ENCODE measurements at regions not wholly inside any gene's neighbourhood (a gene's known extent, or its start where the extent isn't known, plus 50 kb on each side); places are given as distances from the start of the nearest gene placed in this dataset.

DNA sequence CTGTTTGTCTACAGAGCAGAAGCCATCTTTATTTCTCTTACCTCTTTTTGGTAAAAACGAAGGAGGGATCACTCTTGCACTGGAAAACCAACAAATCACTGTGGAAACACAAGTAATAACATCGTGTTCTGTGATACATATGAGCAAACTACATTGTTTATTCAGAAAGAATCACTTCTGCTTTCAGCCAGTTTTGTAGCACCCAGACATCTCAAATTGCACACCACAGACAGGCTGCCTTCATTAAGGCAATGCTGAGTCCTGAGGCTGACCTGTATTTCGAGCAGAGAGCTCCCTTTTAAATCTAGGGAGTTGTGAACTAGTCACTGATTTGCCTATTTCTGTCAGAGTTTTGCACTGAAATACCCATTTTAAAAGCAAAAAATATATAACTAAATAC is 1003.2 kb upstream of the FAM98A start:
- Mint-ChIP-seq H3K9me3 (ENCODE audit: unreplicated experiment) (no peaks in the 10 kb centered on the region), H3K27me3 (ENCODE audit: low read depth, unreplicated experiment) (no peaks in the 10 kb centered on the region), H3K36me3 (ENCODE audit: low read depth, unreplicated experiment) (no peaks in the 10 kb centered on the region), H3K27ac (ENCODE audit: unreplicated experiment) (no peak overlapping the region), H3K4me3 (ENCODE audit: unreplicated experiment) (no peak overlapping the region), H3K4me1 (ENCODE audit: low read depth, unreplicated experiment) (no peaks in the 10 kb centered on the region)
- Histone ChIP-seq H3K79me2 (ENCODE audit: insufficient read depth, low read length) (no peaks in the 10 kb centered on the region), H4K20me1 (ENCODE audit: insufficient read depth, low read length) (no peaks in the 10 kb centered on the region), H3K9me3 (ENCODE audit: insufficient read depth, low read depth, low read length) (peaks cover 3% of the 10 kb centered on the region), H3K9ac (ENCODE audit: low read length) (no peak overlapping the region), H3K27ac (ENCODE audit: low read depth, low read length) (no peak overlapping the region), H3K36me3 (ENCODE audit: insufficient read depth, low read length) (no peaks in the 10 kb centered on the region), H3K4me3 (ENCODE audit: insufficient read depth, low read depth, low read length) (no peak overlapping the region), H3K4me2 (ENCODE audit: low read length) (no peak overlapping the region), H2AFZ (ENCODE audit: low read depth, low read length) (no peak overlapping the region), H3K4me1 (ENCODE audit: insufficient read depth, low read length) (no peaks in the 10 kb centered on the region), H3K27me3 (ENCODE audit: insufficient read depth, low read length) (no peaks in the 10 kb centered on the region)
- FAIRE-seq (no peak), DNase-seq (ENCODE audit: low read depth) (no peak)
- TF ChIP-seq EZH2 (IDR thresholded peaks at IDR 0.05; ENCODE audit: insufficient read depth, low read length) = no peak
- TF ChIP-seq, protein P1, sequence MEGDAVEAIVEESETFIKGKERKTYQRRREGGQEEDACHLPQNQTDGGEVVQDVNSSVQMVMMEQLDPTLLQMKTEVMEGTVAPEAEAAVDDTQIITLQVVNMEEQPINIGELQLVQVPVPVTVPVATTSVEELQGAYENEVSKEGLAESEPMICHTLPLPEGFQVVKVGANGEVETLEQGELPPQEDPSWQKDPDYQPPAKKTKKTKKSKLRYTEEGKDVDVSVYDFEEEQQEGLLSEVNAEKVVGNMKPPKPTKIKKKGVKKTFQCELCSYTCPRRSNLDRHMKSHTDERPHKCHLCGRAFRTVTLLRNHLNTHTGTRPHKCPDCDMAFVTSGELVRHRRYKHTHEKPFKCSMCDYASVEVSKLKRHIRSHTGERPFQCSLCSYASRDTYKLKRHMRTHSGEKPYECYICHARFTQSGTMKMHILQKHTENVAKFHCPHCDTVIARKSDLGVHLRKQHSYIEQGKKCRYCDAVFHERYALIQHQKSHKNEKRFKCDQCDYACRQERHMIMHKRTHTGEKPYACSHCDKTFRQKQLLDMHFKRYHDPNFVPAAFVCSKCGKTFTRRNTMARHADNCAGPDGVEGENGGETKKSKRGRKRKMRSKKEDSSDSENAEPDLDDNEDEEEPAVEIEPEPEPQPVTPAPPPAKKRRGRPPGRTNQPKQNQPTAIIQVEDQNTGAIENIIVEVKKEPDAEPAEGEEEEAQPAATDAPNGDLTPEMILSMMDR (IDR thresholded peaks at IDR 0.05; ENCODE audit: insufficient read depth, low read depth, low read length) = no peak

DNA sequence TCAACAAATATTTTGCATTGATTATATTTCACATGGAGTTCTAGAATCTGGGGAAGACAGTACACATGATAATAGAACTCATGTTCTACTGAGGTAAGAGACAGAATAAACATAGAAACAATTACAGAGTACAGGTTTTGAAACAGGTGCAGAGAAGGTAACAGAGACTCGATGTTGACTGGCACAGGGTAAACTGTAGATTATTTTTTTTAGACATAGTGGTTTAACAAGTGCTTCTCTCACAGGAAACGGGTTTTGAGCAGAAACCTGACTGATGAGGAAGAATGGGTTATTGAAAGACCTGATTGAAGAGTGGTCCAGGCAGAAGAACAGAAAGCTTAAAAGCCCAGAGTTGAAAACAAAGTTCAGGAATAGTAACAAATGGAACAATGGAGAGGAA is 1002.5 kb upstream of the FAM98A start:
- Mint-ChIP-seq H3K36me3 (ENCODE audit: low read depth, unreplicated experiment) (no peaks in the 10 kb centered on the region), H3K9me3 (ENCODE audit: unreplicated experiment) (no peaks in the 10 kb centered on the region), H3K27ac (ENCODE audit: unreplicated experiment) (no peak overlapping the region), H3K4me1 (ENCODE audit: low read depth, unreplicated experiment) (no peaks in the 10 kb centered on the region), H3K27me3 (ENCODE audit: low read depth, unreplicated experiment) (no peaks in the 10 kb centered on the region), H3K4me3 (ENCODE audit: unreplicated experiment) (no peak overlapping the region)
- no peak overlapping the region for H3K4me3 ChIP-seq (ENCODE audit: insufficient read depth, low read depth, low read length)
- no peaks in the 10 kb centered on the region for H3K27me3 ChIP-seq (ENCODE audit: insufficient read depth, low read length)
- H3K27ac ChIP-seq (ENCODE audit: low read depth, low read length) = no peak overlapping the region
- H3K36me3 ChIP-seq (ENCODE audit: insufficient read depth, low read length) = no peaks in the 10 kb centered on the region
- no peaks in the 10 kb centered on the region for H4K20me1 ChIP-seq (ENCODE audit: insufficient read depth, low read length)
- no peaks in the 10 kb centered on the region for H3K4me1 ChIP-seq (ENCODE audit: insufficient read depth, low read length)
- no peak for DNase-seq (ENCODE audit: low read depth)
- no peaks in the 10 kb centered on the region for H3K79me2 ChIP-seq (ENCODE audit: insufficient read depth, low read length)
- no peak overlapping the region for H3K4me2 ChIP-seq (ENCODE audit: low read length)
- TF ChIP-seq, protein P1 (IDR thresholded peaks at IDR 0.05; ENCODE audit: insufficient read depth, low read depth, low read length) = no peak
- TF ChIP-seq EZH2 (IDR thresholded peaks at IDR 0.05; ENCODE audit: insufficient read depth, low read length) = no peak
- no peak for FAIRE-seq
- no peak overlapping the region for H3K9ac ChIP-seq (ENCODE audit: low read length)
- H2AFZ ChIP-seq (ENCODE audit: low read depth, low read length) = no peak overlapping the region
- peaks cover 3% of the 10 kb centered on the region for H3K9me3 ChIP-seq (ENCODE audit: insufficient read depth, low read depth, low read length)

DNA sequence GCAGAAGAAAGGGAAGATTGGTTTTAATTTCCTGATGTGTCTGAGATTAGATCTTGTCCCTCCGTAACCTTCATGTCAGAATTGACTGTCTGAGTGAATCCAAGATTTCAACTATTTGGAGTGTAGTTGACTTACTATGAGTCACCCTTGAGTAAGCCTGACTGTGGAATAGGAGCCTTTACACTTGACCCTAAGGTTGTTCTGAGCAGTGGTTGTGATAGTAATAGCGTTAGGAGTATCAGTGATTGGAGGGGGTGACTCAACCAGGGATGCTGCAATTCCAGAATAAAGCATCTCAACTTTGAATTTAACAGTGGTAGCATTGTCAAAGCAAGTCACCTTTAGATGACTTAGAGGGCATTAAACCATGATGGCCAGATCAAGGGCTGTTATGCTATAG is 979.5 kb upstream of the FAM98A start:
- no peak overlapping the region for H2AFZ ChIP-seq (ENCODE audit: low read depth, low read length)
- Mint-ChIP-seq H3K9me3 (ENCODE audit: unreplicated experiment) (no peaks in the 10 kb centered on the region), H3K4me1 (ENCODE audit: low read depth, unreplicated experiment) (peaks cover 3% of the 10 kb centered on the region), H3K4me3 (ENCODE audit: unreplicated experiment) (no peak overlapping the region), H3K27me3 (ENCODE audit: low read depth, unreplicated experiment) (no peaks in the 10 kb centered on the region), H3K36me3 (ENCODE audit: low read depth, unreplicated experiment) (no peaks in the 10 kb centered on the region), H3K27ac (ENCODE audit: unreplicated experiment) (no peak overlapping the region)
- FAIRE-seq (no peak), DNase-seq (ENCODE audit: low read depth) (no peak)
- no peaks in the 10 kb centered on the region for H3K9me3 ChIP-seq (ENCODE audit: insufficient read depth, low read depth, low read length)
- H3K79me2 ChIP-seq (ENCODE audit: insufficient read depth, low read length) = no peaks in the 10 kb centered on the region
- H3K27me3 ChIP-seq (ENCODE audit: insufficient read depth, low read length) = no peaks in the 10 kb centered on the region
- no peaks in the 10 kb centered on the region for H3K36me3 ChIP-seq (ENCODE audit: insufficient read depth, low read length)
- H3K4me1 ChIP-seq (ENCODE audit: insufficient read depth, low read length) = no peaks in the 10 kb centered on the region
- no peak overlapping the region for H3K27ac ChIP-seq (ENCODE audit: low read depth, low read length)
- no peaks in the 10 kb centered on the region for H4K20me1 ChIP-seq (ENCODE audit: insufficient read depth, low read length)
- TF ChIP-seq EZH2 (IDR thresholded peaks at IDR 0.05; ENCODE audit: insufficient read depth, low read length) = no peak
- TF ChIP-seq, protein P1 (IDR thresholded peaks at IDR 0.05; ENCODE audit: insufficient read depth, low read depth, low read length) = no peak
- no peak overlapping the region for H3K4me2 ChIP-seq (ENCODE audit: low read length)
- H3K4me3 ChIP-seq (ENCODE audit: insufficient read depth, low read depth, low read length) = no peak overlapping the region
- no peak overlapping the region for H3K9ac ChIP-seq (ENCODE audit: low read length)
